AG08396 (cell line): ENCODE measurements at regions not wholly inside any gene's neighbourhood (a gene's known extent, or its start where the extent isn't known, plus 50 kb on each side); places are given as distances from the start of the nearest gene placed in this dataset.
"Not testable (repeated sequence)": the region's sequence is repeated elsewhere in the genome, so short reads cannot be mapped to it uniquely, and the experiment has no call there.

Experiments used
- DNase-seq: peaks from one replicate; pipeline ENCODE4 v3.0.0; 2012; ENCODE audit warnings: low spot score, mixed read lengths

GRCh38 chr2:189309331-189309730, 129.8 kb upstream of the COL5A2 start:
- DNase-seq, result no peak

GRCh38 chr2:189312211-189312610, 129.1 kb upstream of the WDR75 start:
- no peak for DNase-seq

- no peak for DNase-seq
Measured at GRCh38 chr2:189312643-189313042, 128.6 kb upstream of the WDR75 start.

GRCh38 chr2:189318761-189319160, 122.5 kb upstream of the WDR75 start:
- DNase-seq, result no peak

GRCh38 chr2:189319424-189319823, 121.8 kb upstream of the WDR75 start:
- not testable (repeated sequence) for DNase-seq

- DNase-seq, result no peak
Measured at GRCh38 chr2:189327879-189328847, 113.1 kb upstream of the WDR75 start.

GRCh38 chr2:189328848-189329245, 112.4 kb upstream of the WDR75 start:
- no peak for DNase-seq

- no peak for DNase-seq
Measured at GRCh38 chr2:189336276-189336975, 104.8 kb upstream of the WDR75 start.

GRCh38 chr2:189337656-189338055, 103.6 kb upstream of the WDR75 start:
- DNase-seq, result peak; percentile 41

GRCh38 chr2:189338115-189338514, 103.2 kb upstream of the WDR75 start:
- no peak for DNase-seq

- DNase-seq, result no peak
Measured at GRCh38 chr2:189341077-189341476, 100.2 kb upstream of the WDR75 start.

GRCh38 chr2:189344043-189344442, 97.2 kb upstream of the WDR75 start:
- DNase-seq, result no peak

GRCh38 chr2:189347540-189347939, 93.7 kb upstream of the WDR75 start:
- peak; percentile 76 for DNase-seq

- DNase-seq, result no peak
Measured at GRCh38 chr2:189348369-189348768, 92.9 kb upstream of the WDR75 start.

- peak; percentile 46 for DNase-seq
Measured at GRCh38 chr2:189350540-189351209, 90.6 kb upstream of the WDR75 start.

- DNase-seq, result not testable (repeated sequence)
Measured at GRCh38 chr2:189351933-189352332, 89.3 kb upstream of the WDR75 start.

GRCh38 chr2:189357375-189357774, 83.9 kb upstream of the WDR75 start:
- DNase-seq, result not testable (repeated sequence)

- no peak for DNase-seq
Measured at GRCh38 chr2:189360861-189361260, 80.4 kb upstream of the WDR75 start.

GRCh38 chr2:189362283-189362682, 79.0 kb upstream of the WDR75 start:
- DNase-seq, result no peak

GRCh38 chr2:189363559-189363958, 77.7 kb upstream of the WDR75 start:
- peak; percentile 16 for DNase-seq

- DNase-seq, result no peak
Measured at GRCh38 chr2:189364607-189365006, 76.7 kb upstream of the WDR75 start.

- DNase-seq, result no peak
Measured at GRCh38 chr2:189366349-189366748, 74.9 kb upstream of the WDR75 start.

GRCh38 chr2:189367343-189367742, 73.9 kb upstream of the WDR75 start:
- DNase-seq, result no peak
